H1 (cell line): ENCODE measurements at regions not wholly inside any gene's neighbourhood (a gene's known extent, or its start where the extent isn't known, plus 50 kb on each side); places are given as distances from the start of the nearest gene placed in this dataset.

ENCODE experiments used
- CHD7 ChIP-seq: fragments of 300-600 bp; sonication (generic); IDR thresholded peaks from 2 replicates; pipeline ENCODE4 v1.7.1; 2012; ENCODE audit warnings: low read length, moderate library complexity, mild to moderate bottlenecking, inconsistent platforms; ENCODE audit not compliant: insufficient replicate concordance
- EZH2 ChIP-seq: fragments of 200-600 bp; sonication (generic); IDR thresholded peaks from 2 replicates; pipeline ENCODE4 v1.7.1; 2012; ENCODE audit warnings: low read depth, mild to moderate bottlenecking, moderate library complexity, low read length, inconsistent platforms; ENCODE audit not compliant: severe bottlenecking
- GABPA ChIP-seq: IDR thresholded peaks from 2 replicates; pipeline ENCODE4 v1.6.1; 2011; ENCODE audit warnings: mild to moderate bottlenecking, low read length, moderate library complexity, borderline replicate concordance; ENCODE audit not compliant: insufficient read depth
- JUND ChIP-seq: IDR thresholded peaks from 2 replicates; pipeline ENCODE4 v1.6.1; 2011; ENCODE audit warnings: mild to moderate bottlenecking, improper control_type of control experiment, low read length
- PHF8 ChIP-seq: fragments of 200-600 bp; sonication (generic); conservative IDR thresholded peaks from 2 replicates; pipeline ENCODE4 v1.7.1; 2012; ENCODE audit warnings: low read depth, mild to moderate bottlenecking, inconsistent platforms, low read length, moderate library complexity
- POLR2A ChIP-seq, 2 experiments: IDR thresholded peaks; 1 replicate in 1 of 2; 2 replicates in 1 of 2; pipeline ENCODE4 v1.6.1; 2011; ENCODE audit warnings: low read depth in 2 of 2, low read length in 2 of 2, mild to moderate bottlenecking in 2 of 2; ENCODE audit errors: control extremely low read depth in 1 of 2
- SIRT6 ChIP-seq: IDR thresholded peaks from one replicate; pipeline ENCODE4 v1.7.1; 2012; ENCODE audit warnings: low read length, inconsistent platforms
- SP2 ChIP-seq: IDR thresholded peaks from 2 replicates; pipeline ENCODE4 v1.6.1; 2012; ENCODE audit warnings: mild to moderate bottlenecking, low read length, inconsistent platforms
- TEAD4 ChIP-seq: IDR thresholded peaks from 2 replicates; pipeline ENCODE4 v1.6.1; 2012; ENCODE audit warnings: low read depth, low read length, inconsistent platforms, mixed read lengths
- ZNF274 ChIP-seq: IDR thresholded peaks from 2 replicates; pipeline ENCODE4 v1.7.0; 2012; ENCODE audit warnings: low read length, borderline replicate concordance; ENCODE audit errors: extremely low read depth

GRCh38 chr21:16796776-16797175, 716.1 kb upstream of the CXADR start (continued):
- TF ChIP-seq CHD7 (no peak), SIRT6 (no peak), GABPA (no peak), PHF8 (no peak), ZNF274 (no peak), POLR2A (IDR thresholded peaks at IDR 0.05; ENCODE audit: control extremely low read depth in 1 of 2, low read depth in 2 of 2, low read length in 2 of 2) (no peak), JUND (no peak), SP2 (no peak), TEAD4 (no peak), EZH2 (no peak)
